ENCODE measurements at regions not wholly inside any gene's neighbourhood (a gene's known extent, or its start where the extent isn't known, plus 50 kb on each side); places are given as distances from the start of the nearest gene placed in this dataset.

- H3K79me2 ChIP-seq (ENCODE audit: control insufficient read depth, insufficient read depth, low read length): no peaks in the 10 kb centered on the region
- FAIRE-seq (peak; percentile 83), DNase-seq (ENCODE audit: extremely low read depth in 1 of 4, low spot score in 3 of 4) (peak in 3 of 4 experiments; percentile 31 to 45 (median 38)), ATAC-seq (peak; percentile 36)
- no peaks in the 10 kb centered on the region for H3K9me1 ChIP-seq (ENCODE audit: control insufficient read depth, insufficient read depth, low read length)
- H3K9me3 ChIP-seq (replicated peaks; ENCODE audit: control insufficient read depth, insufficient read depth, low read depth, low read length): no peaks in the 10 kb centered on the region
- WGBS (ENCODE audit: insufficient coverage, low coverage, missing lambda C conversion rate): 3% methylated on average over 4 of the region's 4 CpGs
- ChIA-PET CTCF (ENCODE audit: low intra/inter-chr PET ratio) (no interaction called here), POLR2A (no interaction called here)
- peaks cover 5% of the 10 kb centered on the region in 2 experiments; a peak in 3 of 5 replicates for H3K4me1 ChIP-seq (replicated peaks in 1 of 2; ENCODE audit: control insufficient read depth in 2 of 2, insufficient read depth in 2 of 2, low read length in 2 of 2)
- intact Hi-C loops (cut with micrococcal nuclease) (no loop called here), in situ Hi-C loops (cut with MboI) (no loop called here)
- no peak overlapping the region for H3K4me2 ChIP-seq (ENCODE audit: insufficient read depth, low read length)
- no peaks in the 10 kb centered on the region for H4K20me1 ChIP-seq (replicated peaks; ENCODE audit: control insufficient read depth, insufficient read depth, low read length)
- H3K27ac ChIP-seq (ENCODE audit: extremely low read depth, low read depth, low read length): no peak overlapping the region
- H3K36me3 ChIP-seq (ENCODE audit: control insufficient read depth, insufficient read depth, low read length): no peaks in the 10 kb centered on the region
- BruUV-seq (replicated peaks): no TSS peak
- no peak overlapping the region for H3K4me3 ChIP-seq
- H3K9ac ChIP-seq (ENCODE audit: insufficient read depth in 1 of 2, low read depth in 2 of 2, low read length in 2 of 2): no peak overlapping the region
- H2AFZ ChIP-seq (ENCODE audit: low read depth, low read length): no peak overlapping the region
- H3K27me3 ChIP-seq (ENCODE audit: control insufficient read depth in 2 of 2, insufficient read depth in 2 of 2, low read length in 2 of 2): peaks cover 11 to 25% of the 10 kb centered on the region in 2 experiments
- TF ChIP-seq GATAD2A (IDR thresholded peaks at IDR 0.05): no peak
- 0 out of 2 replicates have a peak, but pooled peaks have one; percentile 35 for TF ChIP-seq ATF3 (IDR thresholded peaks at IDR 0.05)
- TF ChIP-seq ATF3 (CRISPR knock-in tag; conservative IDR thresholded peaks at IDR 0.05): no peak
- TF ChIP-seq DPF2 (IDR thresholded peaks at IDR 0.05): 0 out of 2 replicates have a peak, but pooled peaks have one; percentile 20
- no peak for TF ChIP-seq ZNF3 (CRISPR knock-in tag; IDR thresholded peaks at IDR 0.05)
- TF ChIP-seq TSC22D4 (tag; IDR thresholded peaks at IDR 0.05): no peak
- TF ChIP-seq ARID1B (IDR thresholded peaks at IDR 0.05): 0 out of 2 replicates have a peak, but pooled peaks have one; percentile 24
- no peak for TF ChIP-seq TCF7 (IDR thresholded peaks at IDR 0.05; ENCODE audit: borderline replicate concordance)
- TF ChIP-seq REST (IDR thresholded peaks at IDR 0.05; ENCODE audit: borderline replicate concordance): peak; percentile 7; the same call in 1 of the 2 replicates
- TF ChIP-seq REST (CRISPR knock-in tag; IDR thresholded peaks at IDR 0.05; ENCODE audit: low read depth): no peak
- TF ChIP-seq MYNN (IDR thresholded peaks at IDR 0.05): no peak
- TF ChIP-seq MYNN (CRISPR knock-in tag; IDR thresholded peaks at IDR 0.05): no peak
- no peak for TF ChIP-seq JUNB (CRISPR knock-in tag; conservative IDR thresholded peaks at IDR 0.05)
- peak; percentile 74; the same call in 1 of the 2 replicates for TF ChIP-seq ZNF316 (IDR thresholded peaks at IDR 0.05)
- TF ChIP-seq ZBTB7A (IDR thresholded peaks at IDR 0.05; ENCODE audit: borderline replicate concordance, control insufficient read depth, low read depth, low read length): no peak
These were observed 52.1 kb upstream of the TLE3 start for GRCh38 chr15:70149667-70150404.
